GM12873 (cell line): ENCODE measurements at regions not wholly inside any gene's neighbourhood (a gene's known extent, or its start where the extent isn't known, plus 50 kb on each side); places are given as distances from the start of the nearest gene placed in this dataset.

Experiments
- TF ChIP-seq, protein P1 (sequence below): IDR thresholded peaks from 2 replicates; pipeline ENCODE4 v1.5.1; 2012; ENCODE audit warnings: low read depth, mild to moderate bottlenecking, moderate library complexity, low read length, control low read depth; ENCODE audit not compliant: insufficient read depth; ENCODE audit errors: missing control alignments

DNA sequence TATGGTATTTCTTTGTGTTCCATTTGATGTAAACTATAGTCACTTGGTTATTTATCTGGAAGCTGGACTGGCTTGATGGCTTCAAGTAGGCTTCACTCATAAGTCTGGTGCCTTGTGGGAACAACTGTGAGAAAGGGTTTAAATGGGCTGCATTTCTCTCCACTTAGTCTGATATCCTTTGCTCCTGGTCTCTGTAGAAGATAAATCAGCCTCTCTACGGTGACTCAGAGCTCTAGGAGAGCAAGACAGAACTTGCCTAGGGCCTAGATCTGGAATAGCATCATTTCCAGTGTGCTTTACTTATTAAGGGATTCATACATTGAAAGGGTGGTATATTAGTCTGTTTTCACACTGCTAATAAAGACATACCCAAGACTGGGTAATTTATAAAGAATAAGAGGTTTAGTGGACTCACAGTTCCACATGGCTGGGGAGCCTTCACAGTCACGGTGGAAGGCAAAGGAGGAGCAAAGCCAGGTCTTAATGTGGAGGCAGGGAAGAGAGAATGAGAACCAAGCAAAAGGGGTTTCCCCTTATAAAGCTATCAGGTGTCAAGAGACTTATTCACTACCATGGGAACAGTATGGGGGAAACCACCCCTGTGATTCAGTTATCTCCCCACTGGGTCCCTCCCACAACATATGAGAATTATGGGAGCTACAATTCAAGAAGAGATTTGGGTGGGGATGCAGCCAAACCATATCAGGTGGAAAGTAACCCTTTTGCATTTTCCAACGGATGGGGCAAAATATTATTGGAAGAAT is 1746.4 kb upstream of the PCDH7 start:
- TF ChIP-seq, protein P1, sequence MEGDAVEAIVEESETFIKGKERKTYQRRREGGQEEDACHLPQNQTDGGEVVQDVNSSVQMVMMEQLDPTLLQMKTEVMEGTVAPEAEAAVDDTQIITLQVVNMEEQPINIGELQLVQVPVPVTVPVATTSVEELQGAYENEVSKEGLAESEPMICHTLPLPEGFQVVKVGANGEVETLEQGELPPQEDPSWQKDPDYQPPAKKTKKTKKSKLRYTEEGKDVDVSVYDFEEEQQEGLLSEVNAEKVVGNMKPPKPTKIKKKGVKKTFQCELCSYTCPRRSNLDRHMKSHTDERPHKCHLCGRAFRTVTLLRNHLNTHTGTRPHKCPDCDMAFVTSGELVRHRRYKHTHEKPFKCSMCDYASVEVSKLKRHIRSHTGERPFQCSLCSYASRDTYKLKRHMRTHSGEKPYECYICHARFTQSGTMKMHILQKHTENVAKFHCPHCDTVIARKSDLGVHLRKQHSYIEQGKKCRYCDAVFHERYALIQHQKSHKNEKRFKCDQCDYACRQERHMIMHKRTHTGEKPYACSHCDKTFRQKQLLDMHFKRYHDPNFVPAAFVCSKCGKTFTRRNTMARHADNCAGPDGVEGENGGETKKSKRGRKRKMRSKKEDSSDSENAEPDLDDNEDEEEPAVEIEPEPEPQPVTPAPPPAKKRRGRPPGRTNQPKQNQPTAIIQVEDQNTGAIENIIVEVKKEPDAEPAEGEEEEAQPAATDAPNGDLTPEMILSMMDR, result no peak

DNA sequence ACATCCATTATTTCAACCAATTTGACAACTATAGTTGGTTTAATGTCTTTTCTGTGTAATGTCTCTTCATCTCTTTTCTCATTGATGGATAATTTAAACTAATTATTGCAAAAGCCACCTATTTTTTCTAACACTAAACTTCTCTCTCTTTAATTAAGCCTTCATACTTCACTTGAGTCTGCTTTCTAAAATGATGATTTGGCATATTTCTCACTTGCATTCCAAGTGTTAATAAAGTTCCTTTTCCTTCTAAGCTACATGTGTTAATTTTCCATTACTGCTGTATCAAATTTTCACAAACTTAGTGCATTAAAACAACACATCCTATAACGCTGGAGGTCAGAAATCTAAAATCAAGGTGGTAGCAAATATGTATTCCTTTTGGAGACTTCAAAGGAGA is 1743.8 kb upstream of the PCDH7 start:
- TF ChIP-seq, protein P1, result no peak

DNA sequence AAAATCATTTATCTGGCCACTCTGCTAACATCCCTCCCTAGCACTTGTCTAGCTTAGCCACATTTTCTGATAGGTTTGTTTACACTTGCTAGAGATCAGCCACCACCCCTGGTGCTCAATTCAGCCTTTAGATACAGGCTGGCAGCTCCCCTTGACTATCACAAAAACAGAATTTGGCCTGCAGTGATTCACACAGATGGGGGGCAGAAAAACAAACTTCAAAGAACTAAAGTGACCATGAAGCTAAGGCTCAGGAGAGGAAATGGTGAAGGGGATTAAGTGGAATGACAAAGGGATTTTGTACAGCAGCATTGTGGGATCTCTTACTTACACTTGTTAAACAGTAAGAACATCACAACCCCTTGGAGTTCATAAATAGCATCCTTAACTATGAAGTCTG is 1718.0 kb upstream of the PCDH7 start:
- TF ChIP-seq, protein P1, result no peak

DNA sequence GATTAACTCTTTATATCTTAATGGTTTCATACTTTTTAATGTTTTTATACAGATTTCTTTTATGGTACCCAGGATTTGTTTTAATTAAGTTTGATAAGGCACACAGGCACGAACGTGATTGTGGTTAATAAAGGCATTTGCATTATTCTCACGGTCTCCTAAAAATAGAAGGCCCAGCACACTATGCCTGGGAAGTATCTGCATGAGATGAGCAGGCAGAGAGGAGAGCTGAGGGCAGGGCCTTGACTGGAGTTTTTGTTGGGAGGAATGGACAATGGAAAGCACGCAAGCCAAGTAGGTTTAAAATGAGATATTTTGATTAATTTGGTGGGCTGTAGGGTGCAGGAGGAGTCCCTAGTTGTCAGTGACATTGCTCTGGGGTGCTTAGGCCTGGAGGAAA is 1714.3 kb upstream of the PCDH7 start:
- TF ChIP-seq, protein P1, result no peak

DNA sequence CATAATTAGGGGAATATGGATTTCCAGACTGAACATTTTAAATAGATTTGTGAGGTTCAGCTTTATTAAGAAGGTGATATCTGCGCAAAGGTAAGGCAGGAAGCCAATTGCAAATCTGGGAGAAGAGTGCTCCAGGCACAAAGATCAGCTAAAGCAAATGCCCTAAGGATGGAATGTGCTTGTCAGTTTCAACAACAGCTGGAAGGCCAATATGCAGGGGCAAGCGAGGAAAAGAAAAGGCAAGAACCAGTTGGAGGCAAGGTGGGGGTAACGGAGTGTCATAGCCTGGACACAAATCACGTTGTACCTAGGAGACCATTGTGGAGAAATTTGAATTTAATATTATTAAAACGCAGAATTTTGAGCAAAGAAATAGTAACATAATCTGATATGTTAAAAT is 1710.3 kb upstream of the PCDH7 start:
- TF ChIP-seq, protein P1, result no peak

DNA sequence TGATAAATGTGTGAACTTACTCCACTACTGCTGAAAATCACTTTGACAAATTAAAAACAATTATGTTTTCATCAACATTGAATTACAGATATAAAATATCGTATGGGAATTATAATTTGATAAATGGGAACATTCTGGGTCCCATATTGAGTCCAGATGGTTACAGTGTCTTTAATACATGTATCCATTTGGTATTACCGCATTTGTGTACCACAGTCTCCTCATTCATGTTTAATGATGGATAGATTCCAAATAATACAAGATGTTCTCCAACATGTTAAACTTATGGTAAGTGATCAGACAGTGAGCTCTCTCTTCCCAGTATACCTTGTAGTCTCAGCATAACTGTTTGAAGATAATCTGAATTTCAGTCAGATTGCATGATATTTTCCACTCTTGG is 1706.8 kb upstream of the PCDH7 start:
- TF ChIP-seq, protein P1, result no peak

DNA sequence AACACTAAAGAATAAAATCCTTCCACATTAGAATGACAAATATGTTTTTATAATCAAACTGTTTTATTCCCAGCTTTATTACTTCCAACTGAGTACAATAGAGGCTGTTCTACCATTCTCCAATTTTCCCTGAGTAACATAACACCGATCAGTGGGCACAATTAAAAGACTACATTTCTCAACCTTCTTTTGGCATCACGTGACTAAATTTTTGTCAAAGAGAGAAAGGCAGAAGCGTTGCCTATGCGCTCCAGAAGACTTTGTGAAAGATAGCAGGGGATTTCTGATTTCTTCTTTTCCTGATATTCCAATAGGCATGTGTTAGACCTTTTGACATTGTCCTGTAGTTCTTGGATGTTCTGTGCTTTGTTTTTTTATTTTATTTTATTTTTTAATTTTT is 1705.6 kb upstream of the PCDH7 start:
- TF ChIP-seq, protein P1, result no peak
